HG03139 (cell line): ENCODE measurements at regions not wholly inside any gene's neighbourhood (a gene's known extent, or its start where the extent isn't known, plus 50 kb on each side); places are given as distances from the start of the nearest gene placed in this dataset.

Source experiments
- ATAC-seq: cut with Tn5 transposase; IDR thresholded peaks from one replicate; pipeline ENCODE4 v1.9.1; 2021; ENCODE audit not compliant: unreplicated experiment

DNA sequence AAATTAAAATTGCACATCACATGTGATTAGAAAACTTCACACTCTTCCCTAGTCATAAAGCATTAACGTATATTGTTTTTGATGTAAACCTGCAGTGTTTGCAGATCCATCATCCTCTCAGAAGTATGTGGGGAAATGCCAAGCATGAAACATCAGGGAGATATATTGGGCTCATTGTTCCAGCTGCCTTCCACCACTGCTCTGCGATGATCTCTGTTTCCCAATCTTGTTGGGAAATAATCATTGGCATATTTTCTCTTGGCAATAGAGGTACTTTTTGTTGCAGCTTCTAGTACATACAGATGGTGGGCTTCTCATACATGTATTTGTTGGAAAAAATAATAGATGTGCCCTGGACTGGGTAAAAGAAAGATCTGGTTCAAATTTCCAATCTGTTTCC is 466.3 kb upstream of the HS3ST1 start:
- ATAC-seq = no peak

DNA sequence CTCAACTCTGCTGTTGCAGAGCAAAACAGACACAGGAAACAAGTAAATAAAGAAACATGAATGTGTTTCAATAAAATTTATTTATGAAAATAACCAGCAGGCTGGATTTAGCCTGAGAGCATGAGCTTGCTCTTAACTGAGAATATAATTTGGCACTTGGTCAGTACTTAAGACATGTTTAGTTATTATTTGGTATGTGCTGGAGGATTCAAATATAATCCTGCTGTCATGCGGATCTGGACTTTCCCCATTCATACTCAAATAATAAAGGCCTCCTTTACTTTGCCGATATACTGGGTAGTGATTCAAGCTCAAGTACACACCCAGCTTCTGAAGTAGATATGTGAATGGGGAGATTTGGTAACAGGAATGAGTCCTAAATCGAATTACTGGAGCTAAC is 465.5 kb upstream of the HS3ST1 start:
- ATAC-seq = no peak

- ATAC-seq = no peak
Observed at GRCh38 chr4:11889099-11889498, 460.4 kb upstream of the HS3ST1 start.

DNA sequence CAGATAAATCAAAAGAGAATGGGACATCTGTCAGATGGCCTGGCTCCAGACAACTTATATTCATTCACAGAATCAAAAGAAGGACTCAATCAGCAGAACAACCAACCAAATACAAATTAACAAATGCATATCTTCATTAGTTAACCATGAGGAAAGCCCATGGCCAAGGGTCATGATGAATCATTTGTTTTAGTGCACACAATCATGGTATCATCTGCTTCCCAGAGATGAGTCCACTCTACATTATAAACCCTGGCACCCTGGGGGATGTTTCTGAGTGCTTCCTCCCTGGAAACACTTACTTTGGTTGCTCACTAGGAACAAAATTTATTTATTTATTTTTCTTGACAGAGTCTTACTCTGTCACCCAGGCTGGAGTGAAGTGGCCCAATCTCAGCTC is 453.3 kb upstream of the HS3ST1 start:
- no peak for ATAC-seq

GRCh38 chr4:11881364-11881763 is 452.7 kb upstream of the HS3ST1 start:
- ATAC-seq = no peak

GRCh38 chr4:11878241-11878640 is 449.5 kb upstream of the HS3ST1 start:
- no peak for ATAC-seq

- no peak for ATAC-seq
Observed at GRCh38 chr4:11876104-11876503, 447.4 kb upstream of the HS3ST1 start.

GRCh38 chr4:11869191-11869870 is 440.6 kb upstream of the HS3ST1 start:
- ATAC-seq = no peak

DNA sequence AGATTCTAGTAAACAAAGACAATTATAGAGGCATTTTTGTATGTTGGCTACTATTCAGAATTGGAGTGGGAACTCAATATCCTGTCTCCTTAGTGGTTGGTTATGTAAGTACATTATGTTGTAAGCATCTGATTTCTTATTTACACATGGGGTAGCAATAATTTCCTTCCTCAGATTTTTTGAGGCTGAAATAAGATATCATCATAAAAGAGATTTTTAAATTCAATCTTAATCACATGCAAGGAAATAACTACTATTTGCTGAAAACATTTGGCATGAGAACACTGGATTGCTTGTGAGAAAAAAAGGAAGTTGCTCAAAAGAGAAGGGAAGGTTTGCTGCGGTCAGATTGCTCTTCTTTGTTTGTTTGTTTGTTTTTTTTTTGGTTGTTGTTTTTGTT is 437.7 kb upstream of the HS3ST1 start:
- ATAC-seq = no peak

GRCh38 chr4:11860996-11861395 is 432.3 kb upstream of the HS3ST1 start:
- ATAC-seq = no peak

DNA sequence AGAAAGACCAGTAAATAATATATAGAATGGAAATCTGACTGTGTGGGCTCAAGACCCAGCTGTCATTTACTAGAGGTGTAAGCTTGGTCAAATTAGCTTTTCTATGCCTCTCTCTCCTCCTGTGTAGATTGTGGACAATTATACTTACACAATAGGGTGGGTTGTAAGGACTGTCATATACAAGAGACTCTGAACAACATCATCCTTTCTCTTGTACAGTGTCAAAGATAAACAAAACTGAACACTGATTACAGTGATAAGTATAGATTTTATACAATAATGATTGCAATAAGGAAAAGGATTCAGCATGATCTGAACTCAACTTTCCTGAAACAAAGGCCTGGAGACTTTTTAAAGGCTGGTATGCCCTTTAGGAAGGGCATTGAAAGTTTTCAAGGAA is 429.2 kb upstream of the HS3ST1 start:
- ATAC-seq = no peak

DNA sequence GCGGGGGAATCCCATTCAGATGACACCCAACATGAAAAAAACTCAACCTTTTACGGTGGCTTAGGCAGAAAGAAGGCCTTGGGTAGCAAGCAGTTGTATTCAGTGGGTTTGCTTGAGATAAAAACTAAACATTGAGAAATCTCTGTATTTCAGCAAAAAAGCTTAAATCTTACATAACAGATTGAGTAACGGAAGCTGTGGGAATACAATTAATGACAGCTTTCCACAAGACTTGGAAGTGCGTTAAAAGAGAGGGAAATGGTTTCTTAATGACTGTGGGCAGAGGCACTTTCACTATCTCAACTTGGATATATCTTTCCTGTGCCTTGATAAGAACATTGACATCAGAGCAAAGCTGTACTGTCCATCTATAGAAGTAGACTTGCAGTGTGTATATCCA is 418.5 kb upstream of the HS3ST1 start:
- ATAC-seq = no peak

- ATAC-seq = no peak
Observed at GRCh38 chr4:11843927-11844326, 415.2 kb upstream of the HS3ST1 start.

DNA sequence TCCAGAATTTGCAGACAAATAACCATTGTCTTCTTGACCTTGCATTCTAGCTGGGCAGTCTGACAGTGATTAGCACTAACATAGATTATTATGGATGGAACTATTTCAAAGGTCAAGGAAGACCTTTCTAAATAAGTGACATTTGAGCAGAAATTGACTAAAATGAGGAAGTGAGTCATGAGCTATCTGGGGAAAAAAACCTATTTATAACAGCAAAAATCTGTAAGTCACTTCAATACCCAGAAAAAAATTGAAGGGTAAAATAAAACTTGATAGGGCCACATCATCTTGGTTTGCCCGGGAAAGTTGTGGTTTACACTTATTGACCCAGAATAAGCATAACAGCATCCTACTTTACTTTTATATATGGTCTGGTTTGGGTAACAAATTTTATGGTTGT is 414.6 kb upstream of the HS3ST1 start:
- ATAC-seq = no peak

DNA sequence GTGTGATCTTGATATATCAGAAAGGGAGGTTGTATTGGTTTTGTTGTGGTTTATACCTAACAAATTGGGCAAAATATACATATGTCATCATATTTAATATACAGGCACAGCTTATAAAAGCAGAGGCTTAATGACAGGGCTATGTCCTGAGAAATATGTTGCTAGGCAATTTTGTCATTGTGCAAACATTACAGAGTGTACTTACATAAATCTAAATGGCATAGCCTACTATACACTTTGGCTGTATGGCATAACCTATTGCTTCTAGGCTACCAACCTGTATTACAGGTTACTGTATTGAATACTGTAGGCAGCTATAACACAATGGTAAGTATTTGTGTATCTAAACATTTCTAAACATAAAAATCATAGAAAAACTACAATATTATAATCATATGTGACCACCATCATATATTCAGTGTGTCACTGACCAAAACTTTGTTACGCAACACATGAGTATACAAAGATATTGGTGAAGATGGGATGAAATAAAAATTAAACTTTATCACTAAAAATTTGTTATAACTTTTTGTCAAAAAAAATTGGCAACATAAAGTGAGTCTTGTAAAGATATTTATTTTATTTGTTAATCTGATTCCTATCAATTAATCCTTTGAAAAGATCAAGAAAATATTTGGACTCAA is 414.0 kb upstream of the HS3ST1 start:
- no peak for ATAC-seq

GRCh38 chr4:11839889-11840288 is 411.2 kb upstream of the HS3ST1 start:
- ATAC-seq = no peak

DNA sequence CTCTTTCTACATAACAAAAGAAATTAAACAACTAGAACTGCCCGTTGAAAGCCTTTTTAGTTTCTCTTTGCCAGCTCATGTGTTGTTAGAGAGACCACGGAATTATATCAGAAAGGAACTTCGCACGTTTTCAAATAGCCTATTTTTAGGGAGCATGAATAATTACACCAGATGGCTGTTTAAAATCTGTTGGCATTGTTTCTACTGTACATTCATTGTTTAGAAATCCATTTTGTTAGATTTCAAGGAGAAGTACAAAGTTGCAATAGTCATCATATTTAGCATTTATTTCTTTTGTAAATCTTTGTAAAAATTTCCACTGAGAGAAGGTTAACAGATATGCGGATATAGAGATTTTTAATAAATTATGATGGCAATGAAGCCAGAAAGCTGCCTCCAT is 403.0 kb upstream of the HS3ST1 start:
- no peak for ATAC-seq

GRCh38 chr4:11824566-11824965 is 395.9 kb upstream of the HS3ST1 start:
- no peak for ATAC-seq

DNA sequence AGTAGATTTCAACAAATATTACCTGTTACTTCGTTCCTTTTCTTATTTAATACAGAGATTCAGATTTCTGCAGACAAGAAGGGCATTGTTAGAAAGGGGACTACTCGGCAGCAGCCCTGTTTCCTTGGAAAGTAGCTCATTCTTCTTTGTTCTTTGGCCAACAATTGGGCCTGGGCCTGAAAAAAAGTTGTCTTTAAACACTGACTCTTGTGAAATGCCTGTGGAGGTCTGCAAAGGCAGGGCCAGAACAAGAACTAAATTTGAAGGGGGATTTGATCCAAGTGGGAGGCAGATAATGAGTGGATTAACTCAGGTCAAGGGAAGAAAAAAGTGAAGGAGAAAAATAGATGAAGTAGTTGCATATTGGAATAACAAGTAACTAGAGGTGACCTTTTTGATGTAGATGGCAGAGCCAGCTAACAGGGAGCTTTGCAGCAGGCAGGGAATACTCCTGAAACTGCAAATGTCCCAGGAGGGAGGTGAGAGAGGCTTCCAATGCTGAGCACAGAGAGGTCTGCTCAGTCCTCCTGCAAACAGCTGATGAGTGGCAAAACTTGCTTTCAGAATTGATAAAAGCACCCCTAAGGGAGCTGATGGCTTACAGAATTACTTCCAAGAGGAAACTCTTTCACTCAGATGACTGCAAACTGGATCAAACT is 393.2 kb upstream of the HS3ST1 start:
- no peak for ATAC-seq

DNA sequence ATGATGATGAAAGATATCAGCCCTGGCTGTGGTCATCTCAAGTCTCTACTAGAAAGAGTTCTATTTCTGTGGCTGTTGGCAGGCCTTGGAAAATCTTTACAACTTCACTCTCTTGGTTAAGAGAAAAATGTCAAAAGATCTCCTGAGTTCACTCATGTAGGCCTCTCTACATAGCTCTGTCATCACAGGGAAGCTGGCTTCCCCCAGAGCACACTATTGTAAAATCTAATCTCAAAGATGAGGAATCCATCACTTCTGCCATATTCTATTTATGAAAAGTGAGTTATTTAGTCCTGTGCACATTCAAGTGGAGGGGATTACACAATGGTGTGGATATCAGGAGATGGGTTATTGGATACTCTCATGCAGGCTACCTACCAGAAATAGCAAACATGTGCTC is 388.4 kb upstream of the HS3ST1 start:
- no peak for ATAC-seq

DNA sequence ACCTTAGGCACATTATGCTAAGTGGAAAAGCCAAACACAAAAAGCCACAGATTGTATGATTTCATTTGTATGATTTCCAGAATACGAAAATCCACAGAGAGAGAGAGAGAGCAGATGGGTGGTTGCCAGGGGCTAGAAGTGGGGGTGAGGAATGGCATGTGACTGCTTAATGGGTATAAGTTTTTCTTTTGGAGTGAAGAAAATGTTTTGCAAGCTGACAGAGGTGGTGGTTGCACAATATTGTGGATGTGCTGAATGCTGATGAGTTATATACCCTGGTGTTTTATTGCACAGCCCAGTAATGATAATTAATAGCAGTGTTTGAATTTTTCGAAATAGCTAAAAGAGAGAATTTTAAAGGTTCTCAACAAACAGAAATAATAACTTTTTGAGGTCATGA is 386.1 kb upstream of the HS3ST1 start:
- no peak for ATAC-seq

- no peak for ATAC-seq
Observed at GRCh38 chr4:11813951-11814446, 385.3 kb upstream of the HS3ST1 start.
